Activated naive CD4-positive, alpha-beta T cell treated with anti-CD3 and anti-CD28 coated beads for 36 hours (primary cell): ENCODE measurements at regions not wholly inside any gene's neighbourhood (a gene's known extent, or its start where the extent isn't known, plus 50 kb on each side); places are given as distances from the start of the nearest gene placed in this dataset.
"Not testable (repeated sequence)": the region's sequence is repeated elsewhere in the genome, so short reads cannot be mapped to it uniquely, and the experiment has no call there.

ENCODE experiments used
- CTCF ChIA-PET: fragments of 350-600 bp; sonication (Branson Sonifier 250); formaldehyde crosslinking; loops from one replicate; lab custom pipeline; 2021; ENCODE audit warnings: antibody characterized with exemption; lab: Charles Lee
- DNase-seq: peaks from one replicate; pipeline ENCODE4 v3.0.0-alpha.2; 2020
- H3K27ac Mint-ChIP-seq: one replicate; pipeline ENCODE4 v1.8.0; 2021; ENCODE audit warnings: mild to moderate bottlenecking, mixed read lengths
- H3K27me3 Mint-ChIP-seq: one replicate; pipeline ENCODE4 v1.8.0; 2021; ENCODE audit warnings: low read depth, mixed read lengths
- H3K36me3 Mint-ChIP-seq: one replicate; pipeline ENCODE4 v1.8.0; 2021; ENCODE audit warnings: low read depth, mixed read lengths
- H3K4me1 Mint-ChIP-seq: one replicate; pipeline ENCODE4 v1.8.0; 2021; ENCODE audit warnings: low read depth, mixed read lengths
- H3K4me3 Mint-ChIP-seq: one replicate; pipeline ENCODE4 v1.8.0; 2021; ENCODE audit warnings: mild to moderate bottlenecking, moderate library complexity, mixed read lengths
- H3K9me3 Mint-ChIP-seq: one replicate; pipeline ENCODE4 v1.8.0; 2021; ENCODE audit warnings: mixed read lengths
- intact Hi-C: fragments of 100-400 bp; cut with micrococcal nuclease; formaldehyde crosslinking; loops from one replicate; pipeline ENCODE4 v1.15.1; 2023

DNA sequence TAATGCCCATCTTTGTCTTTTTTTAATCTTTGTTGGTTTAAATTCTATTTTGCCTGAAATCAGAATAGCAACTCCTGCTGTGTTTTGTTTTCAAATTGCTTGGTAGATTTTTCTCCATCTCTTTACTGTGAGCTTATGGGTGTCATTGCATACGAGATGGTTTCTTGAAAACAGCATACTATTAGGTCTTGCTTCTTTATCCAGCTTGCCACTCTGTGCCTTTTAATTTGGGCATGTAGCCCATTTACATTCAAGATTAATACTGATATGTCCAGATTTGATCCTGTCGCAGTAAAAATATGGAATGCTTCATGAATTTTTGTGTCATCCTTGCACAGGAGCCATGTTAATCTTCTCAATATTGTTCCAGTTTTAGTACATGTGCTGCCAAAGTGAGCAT, 316.6 kb downstream of the CGGBP1 start:
- Mint-ChIP-seq H3K9me3 (peaks cover 15% of the 10 kb centered on the region), H3K36me3 (no peaks in the 10 kb centered on the region), H3K27me3 (no peaks in the 10 kb centered on the region), H3K4me3 (no peak overlapping the region), H3K27ac (no peak overlapping the region), H3K4me1 (no peaks in the 10 kb centered on the region)
- CTCF ChIA-PET: interaction anchor here (0.6 kb wide), 1 partner anchor 1796 kb away, joined by 3 read pairs; no protein-coding TSS in a partner anchor
- no peak for DNase-seq
- intact Hi-C loops: no loop called here

DNA sequence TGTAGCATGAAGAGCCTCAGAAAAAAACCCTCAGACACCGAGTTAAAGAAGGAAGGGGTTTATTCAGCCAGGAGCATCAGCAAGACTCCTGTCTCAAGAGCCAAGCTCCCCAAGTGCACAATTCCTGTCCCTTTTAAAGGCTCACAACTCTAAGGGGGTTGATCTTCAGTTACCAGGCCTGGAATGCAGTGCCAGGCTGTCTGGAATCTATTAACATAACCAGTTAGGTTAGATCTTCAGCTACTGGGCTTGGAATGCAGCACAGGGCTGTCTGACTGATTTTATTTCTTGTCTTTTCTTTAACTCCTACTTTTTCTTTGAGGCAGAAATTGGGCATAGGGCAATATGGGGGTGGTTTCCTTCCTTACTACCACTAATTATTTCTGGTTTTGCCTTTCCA, 317.9 kb downstream of the CGGBP1 start:
- CTCF ChIA-PET: not testable (repeated sequence)

DNA sequence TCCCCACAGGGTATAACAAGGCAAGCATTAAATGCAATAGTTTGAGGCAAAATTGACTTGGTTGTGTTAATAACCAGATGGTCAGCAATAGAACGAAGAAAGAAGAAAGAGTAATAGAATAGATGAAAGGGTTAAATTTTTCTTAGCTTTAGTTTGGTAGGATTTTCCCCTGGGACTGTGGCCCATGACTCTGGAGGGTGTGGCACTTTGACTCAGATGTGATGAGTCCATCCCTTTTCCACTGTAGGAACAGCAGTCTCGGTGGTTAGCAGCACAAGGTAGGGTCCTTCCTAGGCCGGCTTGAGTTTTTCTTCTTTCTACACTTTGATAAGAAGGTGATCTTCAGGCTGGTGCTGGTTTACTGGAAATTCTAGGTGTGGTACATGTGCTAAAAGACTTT, 321.0 kb downstream of the CGGBP1 start:
- H3K36me3 Mint-ChIP-seq, H3K4me3 Mint-ChIP-seq, H3K4me1 Mint-ChIP-seq, intact Hi-C loops, CTCF ChIA-PET, H3K27ac Mint-ChIP-seq, H3K27me3 Mint-ChIP-seq, DNase-seq: not testable (repeated sequence)
- H3K9me3 Mint-ChIP-seq: peaks cover 15% of the 10 kb centered on the region

More for the DNA sequence above, 317.9 kb downstream of the CGGBP1 start:
- H3K4me1 Mint-ChIP-seq, DNase-seq, H3K36me3 Mint-ChIP-seq, H3K27me3 Mint-ChIP-seq, intact Hi-C loops, H3K27ac Mint-ChIP-seq, H3K4me3 Mint-ChIP-seq: not testable (repeated sequence)
- peaks cover 15% of the 10 kb centered on the region for H3K9me3 Mint-ChIP-seq

DNA sequence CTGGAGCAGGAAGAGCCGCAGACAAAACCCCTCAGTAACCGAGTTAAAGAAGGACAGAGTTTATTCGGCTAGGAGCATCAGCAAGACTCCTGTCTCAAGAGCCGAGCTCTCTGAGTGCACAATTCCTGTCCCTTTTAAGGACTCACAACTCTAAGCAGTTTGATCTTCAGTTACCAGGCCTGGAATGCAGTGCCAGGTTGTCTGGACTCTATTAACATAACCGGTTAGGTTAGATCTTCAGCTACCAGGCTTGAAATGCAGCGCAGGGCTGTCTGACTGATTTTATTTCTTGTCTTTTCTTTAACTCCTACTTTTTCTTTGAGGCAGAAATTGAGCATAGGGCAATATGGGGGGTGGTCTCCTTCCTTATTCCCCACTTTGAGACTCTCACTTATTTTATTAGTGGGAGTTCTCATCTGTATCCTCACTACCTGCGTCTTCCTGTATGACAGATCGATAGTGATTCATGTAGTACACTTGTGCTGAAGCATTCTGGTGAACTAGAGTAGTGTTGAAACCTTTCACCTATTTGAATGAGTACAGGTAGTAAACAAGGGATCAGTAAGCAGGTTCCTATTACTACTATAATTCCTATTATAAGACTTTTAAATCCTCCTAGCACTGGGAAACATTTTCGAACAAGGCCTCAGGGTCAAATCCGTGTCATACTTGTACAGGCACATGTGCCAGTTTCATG, 325.0 kb downstream of the CGGBP1 start:
- Mint-ChIP-seq H3K36me3 (no peaks in the 10 kb centered on the region), H3K27me3 (no peaks in the 10 kb centered on the region), H3K4me3 (no peak overlapping the region), H3K27ac (no peak overlapping the region), H3K9me3 (no peaks in the 10 kb centered on the region), H3K4me1 (no peaks in the 10 kb centered on the region)
- CTCF ChIA-PET: no interaction called here
- DNase-seq: no peak
- intact Hi-C loops: no loop called here

DNA sequence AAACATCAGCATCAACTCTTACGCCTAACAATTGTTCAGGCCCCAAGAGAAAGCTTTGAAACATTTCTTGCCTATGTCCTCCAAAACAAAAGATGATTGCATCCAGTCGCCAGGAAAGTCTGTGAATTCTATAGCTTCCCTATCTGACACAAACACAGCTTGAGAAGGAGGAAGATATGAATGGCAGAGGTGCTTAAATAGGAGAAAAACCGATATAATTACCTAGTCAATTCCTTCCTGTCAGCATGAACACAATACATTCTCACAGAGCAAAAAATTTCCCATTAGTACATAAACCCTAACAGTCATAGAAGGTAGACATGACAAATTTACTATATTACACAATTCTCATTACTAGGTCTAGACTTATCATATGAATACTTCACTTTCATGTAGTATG, 326.5 kb downstream of the CGGBP1 start:
- H3K9me3 Mint-ChIP-seq: no peaks in the 10 kb centered on the region
- no peak overlapping the region for H3K27ac Mint-ChIP-seq
- H3K27me3 Mint-ChIP-seq: no peaks in the 10 kb centered on the region
- no peak overlapping the region for H3K4me3 Mint-ChIP-seq
- H3K36me3 Mint-ChIP-seq: no peaks in the 10 kb centered on the region
- H3K4me1 Mint-ChIP-seq: no peaks in the 10 kb centered on the region
- CTCF ChIA-PET: no interaction called here
- no peak for DNase-seq
- intact Hi-C loops: no loop called here

DNA sequence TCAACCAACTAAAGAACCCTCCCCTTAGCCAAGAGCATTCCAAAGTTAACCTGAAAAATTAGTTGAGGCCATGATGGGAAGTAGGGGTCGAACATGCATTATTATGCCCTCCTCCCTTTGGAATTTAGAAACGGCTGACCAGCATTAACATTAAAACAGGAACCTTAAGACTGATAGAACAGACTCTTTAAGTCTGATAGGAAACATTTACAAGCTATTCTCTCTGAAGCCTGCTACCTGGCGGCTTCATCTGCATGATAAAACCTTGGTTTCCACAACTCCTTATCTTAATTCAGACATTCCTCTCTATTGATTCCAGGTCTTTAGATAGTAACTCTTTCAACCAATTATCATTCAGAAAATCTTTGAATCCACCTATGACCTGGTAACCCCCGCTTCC, 331.0 kb downstream of the CGGBP1 start:
- Mint-ChIP-seq H3K27ac (no peak overlapping the region), H3K9me3 (peaks cover 2% of the 10 kb centered on the region), H3K4me1 (no peaks in the 10 kb centered on the region), H3K27me3 (no peaks in the 10 kb centered on the region), H3K36me3 (no peaks in the 10 kb centered on the region), H3K4me3 (no peak overlapping the region)
- intact Hi-C loops: no loop called here
- CTCF ChIA-PET: no interaction called here
- no peak for DNase-seq

DNA sequence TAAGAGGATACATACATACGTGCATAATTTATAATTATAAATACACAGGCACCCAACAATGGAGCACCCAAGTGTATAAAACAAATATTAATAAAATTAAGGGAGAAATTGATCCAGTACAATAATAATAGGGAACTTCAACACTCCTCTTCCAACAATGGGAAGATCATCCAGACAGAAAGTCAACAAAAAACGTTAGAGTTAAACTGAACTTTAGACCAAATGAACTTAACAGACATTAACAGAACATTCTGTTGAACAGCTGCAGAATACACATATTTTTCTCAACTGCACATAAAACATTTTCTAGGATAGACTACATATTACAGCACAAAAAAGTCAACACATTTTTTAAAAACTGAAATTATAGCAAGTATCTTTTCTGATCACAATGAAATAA, 339.7 kb downstream of the CGGBP1 start:
- H3K4me1 Mint-ChIP-seq: no peaks in the 10 kb centered on the region
- intact Hi-C loops: no loop called here
- no peak overlapping the region for H3K4me3 Mint-ChIP-seq
- no peaks in the 10 kb centered on the region for H3K9me3 Mint-ChIP-seq
- no peaks in the 10 kb centered on the region for H3K36me3 Mint-ChIP-seq
- no peak for DNase-seq
- no peaks in the 10 kb centered on the region for H3K27me3 Mint-ChIP-seq
- CTCF ChIA-PET: no interaction called here
- H3K27ac Mint-ChIP-seq: no peak overlapping the region

DNA sequence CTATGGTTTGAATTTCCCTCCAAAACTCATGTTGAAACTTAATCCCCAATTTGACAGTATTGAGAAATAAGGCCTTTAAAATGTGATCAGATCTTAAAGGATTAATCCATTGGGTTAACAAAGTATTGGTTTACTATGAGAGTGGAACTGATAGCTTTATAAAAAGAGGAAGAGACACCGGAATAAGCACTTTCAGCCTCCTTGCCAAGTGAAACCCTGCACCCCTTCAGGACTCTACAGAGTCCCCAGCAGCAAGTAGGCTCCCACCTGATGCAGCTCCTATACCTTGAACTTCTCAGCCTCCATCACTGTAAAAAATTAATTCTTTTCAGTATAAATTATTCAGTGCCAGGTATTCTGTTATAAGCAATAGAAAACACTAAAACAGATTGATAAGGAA, 348.3 kb downstream of the CGGBP1 start:
- H3K4me1 Mint-ChIP-seq: no peaks in the 10 kb centered on the region
- H3K4me3 Mint-ChIP-seq: no peak overlapping the region
- peaks cover 6% of the 10 kb centered on the region for H3K27me3 Mint-ChIP-seq
- intact Hi-C loops: no loop called here
- peaks cover 4% of the 10 kb centered on the region for H3K9me3 Mint-ChIP-seq
- H3K36me3 Mint-ChIP-seq: no peaks in the 10 kb centered on the region
- CTCF ChIA-PET: no interaction called here
- no peak overlapping the region for H3K27ac Mint-ChIP-seq
- no peak for DNase-seq

DNA sequence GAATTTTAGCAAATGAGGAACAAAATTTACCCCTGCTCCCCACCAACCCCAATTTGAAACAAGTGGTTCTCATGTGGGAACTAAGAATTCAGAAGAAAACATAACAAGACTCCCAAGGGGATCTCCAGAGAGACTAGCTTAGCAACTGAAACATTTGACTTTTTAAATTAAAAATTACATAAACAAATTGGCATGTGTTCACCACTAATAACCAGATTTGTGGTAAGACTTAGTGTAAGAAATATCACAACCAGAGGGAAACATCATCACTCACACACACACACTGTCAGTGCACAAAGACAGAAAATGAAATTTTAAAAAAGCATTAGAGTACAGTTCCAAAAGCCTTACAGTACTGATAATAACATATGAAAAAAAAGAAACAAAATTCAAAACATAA, 348.8 kb downstream of the CGGBP1 start:
- intact Hi-C loops: no loop called here
- Mint-ChIP-seq H3K27me3 (peaks cover 6% of the 10 kb centered on the region), H3K36me3 (no peaks in the 10 kb centered on the region), H3K9me3 (peaks cover 4% of the 10 kb centered on the region), H3K4me3 (no peak overlapping the region), H3K27ac (no peak overlapping the region), H3K4me1 (no peaks in the 10 kb centered on the region)
- CTCF ChIA-PET: no interaction called here
- no peak for DNase-seq

DNA sequence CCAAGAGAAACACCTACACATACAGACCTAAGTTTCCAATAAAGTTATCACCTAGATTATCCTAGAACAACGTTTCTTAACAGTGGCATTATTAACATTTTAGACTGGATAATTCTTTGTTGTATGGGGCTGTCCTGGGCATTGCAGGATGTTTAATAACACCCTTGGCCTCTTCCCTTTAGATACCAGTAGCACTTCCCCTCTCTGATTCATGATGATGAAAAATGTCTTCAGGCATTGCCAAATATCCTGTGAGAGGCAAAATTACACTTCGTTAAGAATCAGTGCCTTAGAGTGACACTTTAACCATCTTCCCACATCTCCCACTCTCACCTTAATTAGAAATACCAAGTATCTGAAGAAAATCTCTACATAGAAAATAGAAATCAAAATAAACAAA, 352.6 kb downstream of the CGGBP1 start:
- Mint-ChIP-seq H3K27ac (no peak overlapping the region), H3K27me3 (no peaks in the 10 kb centered on the region), H3K4me1 (no peaks in the 10 kb centered on the region), H3K9me3 (peaks cover 4% of the 10 kb centered on the region), H3K4me3 (no peak overlapping the region), H3K36me3 (no peaks in the 10 kb centered on the region)
- intact Hi-C loops: no loop called here
- CTCF ChIA-PET: no interaction called here
- no peak for DNase-seq

DNA sequence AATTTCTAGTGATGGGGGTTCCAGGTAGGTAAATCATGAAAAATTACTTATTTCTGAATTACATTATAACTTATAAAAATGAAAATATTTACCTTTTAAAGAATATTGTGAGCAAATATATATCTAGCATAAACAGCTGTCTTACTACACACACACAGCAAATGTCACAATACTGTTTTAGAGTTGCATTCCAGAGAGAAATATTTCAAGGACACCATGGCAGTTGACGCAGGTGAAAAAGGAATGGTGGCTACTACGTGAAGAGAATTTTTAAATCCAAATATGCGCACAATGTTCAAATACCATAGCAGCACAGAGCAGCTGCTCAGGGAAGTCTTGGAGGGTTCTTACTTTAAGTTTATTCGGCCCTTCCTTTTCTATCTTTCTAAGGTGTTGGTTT, 356.2 kb downstream of the CGGBP1 start:
- Mint-ChIP-seq H3K4me1 (no peaks in the 10 kb centered on the region), H3K27me3 (no peaks in the 10 kb centered on the region), H3K9me3 (no peaks in the 10 kb centered on the region), H3K36me3 (no peaks in the 10 kb centered on the region), H3K27ac (no peak overlapping the region), H3K4me3 (no peak overlapping the region)
- no peak for DNase-seq
- CTCF ChIA-PET: no interaction called here
- intact Hi-C loops: no loop called here

DNA sequence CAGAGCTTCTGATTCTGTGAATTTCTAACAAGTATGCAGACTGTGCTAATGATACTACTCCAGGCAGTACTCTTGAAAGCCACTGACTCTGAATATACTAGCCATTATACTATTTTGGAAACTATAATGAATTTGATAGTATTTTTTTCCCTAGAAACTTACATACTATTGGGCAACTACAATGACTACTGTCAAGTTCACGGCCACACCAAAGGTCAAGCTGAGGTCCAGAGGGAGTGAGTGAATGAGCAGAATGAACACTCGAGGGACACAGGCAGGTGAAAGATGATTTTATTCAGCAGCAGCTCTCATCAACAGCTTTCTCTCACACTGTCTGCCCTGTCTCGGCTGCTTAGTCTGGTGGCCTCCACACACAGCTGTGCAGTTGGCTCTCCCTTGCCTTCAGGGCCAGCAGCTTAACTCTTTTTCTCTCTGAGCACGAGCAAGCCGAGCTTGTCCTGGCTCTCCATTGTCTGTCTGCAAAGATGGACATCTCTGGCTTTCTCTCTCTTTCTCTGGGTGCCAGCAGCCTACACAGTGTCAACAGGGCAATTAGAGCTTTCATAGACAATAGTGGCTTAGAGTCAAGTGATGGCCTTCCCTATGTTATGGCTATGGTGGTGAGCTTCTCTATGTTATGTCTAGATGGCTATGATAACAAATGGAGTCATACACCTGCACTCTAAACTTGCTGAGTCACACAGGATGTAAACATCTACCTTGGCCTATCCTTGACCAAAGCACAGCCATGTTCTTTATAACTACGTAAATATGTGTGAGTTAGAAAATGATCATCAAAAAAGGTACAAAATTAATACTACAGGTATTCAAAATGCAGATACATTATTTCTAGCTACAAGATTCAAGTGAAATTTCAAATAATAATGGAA, 362.4 kb downstream of the CGGBP1 start:
- H3K4me1 Mint-ChIP-seq: no peaks in the 10 kb centered on the region
- no peak for DNase-seq
- H3K36me3 Mint-ChIP-seq: no peaks in the 10 kb centered on the region
- intact Hi-C loops: no loop called here
- no peaks in the 10 kb centered on the region for H3K9me3 Mint-ChIP-seq
- H3K4me3 Mint-ChIP-seq: no peak overlapping the region
- H3K27me3 Mint-ChIP-seq: no peaks in the 10 kb centered on the region
- CTCF ChIA-PET: no interaction called here
- H3K27ac Mint-ChIP-seq: no peak overlapping the region

DNA sequence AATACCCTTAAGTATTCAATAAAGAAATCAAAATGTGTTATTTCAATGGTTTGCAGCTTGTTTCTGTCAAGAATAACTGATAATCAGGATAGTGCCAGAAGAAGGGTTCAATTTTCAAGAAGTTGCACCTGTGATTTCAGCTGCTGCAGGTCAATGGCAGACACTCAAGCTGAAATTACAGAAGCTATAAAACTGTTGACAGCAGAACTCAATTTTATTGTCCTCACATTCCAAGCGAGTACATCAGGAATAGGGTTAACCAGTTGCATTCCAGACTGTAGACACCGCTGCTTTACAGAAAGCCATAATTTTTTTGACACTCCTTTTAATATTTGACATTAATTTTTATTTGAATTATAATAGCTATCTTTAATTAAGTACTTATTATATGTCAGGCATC, 364.1 kb downstream of the CGGBP1 start:
- Mint-ChIP-seq H3K4me3 (no peak overlapping the region), H3K27ac (no peak overlapping the region), H3K4me1 (no peaks in the 10 kb centered on the region), H3K36me3 (no peaks in the 10 kb centered on the region), H3K27me3 (no peaks in the 10 kb centered on the region), H3K9me3 (no peaks in the 10 kb centered on the region)
- CTCF ChIA-PET: no interaction called here
- intact Hi-C loops: no loop called here
- no peak for DNase-seq
